ENCODE measurements at regions not wholly inside any gene's neighbourhood (a gene's known extent, or its start where the extent isn't known, plus 50 kb on each side); places are given as distances from the start of the nearest gene placed in this dataset.
"Not testable (repeated sequence)": the region's sequence is repeated elsewhere in the genome, so short reads cannot be mapped to it uniquely, and the experiment has no call there.

GRCh38 chr5:16987776-16988175 is 51.7 kb upstream of the MYO10 start:
- TF ChIP-seq POLR2AphosphoS5 (IDR thresholded peaks at IDR 0.05; ENCODE audit: low read depth) (no peak), SPI1 (IDR thresholded peaks at IDR 0.05; ENCODE audit: borderline replicate concordance, low read depth) (no peak), CTCF (IDR thresholded peaks at IDR 0.05; ENCODE audit: insufficient read depth, low read length) (no peak), GABPA (IDR thresholded peaks at IDR 0.05; ENCODE audit: low read depth) (no peak), REST (IDR thresholded peaks at IDR 0.05; ENCODE audit: insufficient replicate concordance, low read depth) (no peak)
- Histone ChIP-seq H3K4me3 (replicated peaks; ENCODE audit: insufficient read depth, low read length) (no peak overlapping the region), H3K27ac (replicated peaks) (no peak overlapping the region), H3K27me3 (ENCODE audit: insufficient read depth, poor library complexity, severe bottlenecking) (no peaks in the 10 kb centered on the region)
- DNase-seq (ENCODE audit: low read depth in 1 of 2, low spot score in 1 of 2) = no peak

GRCh38 chr5:16990817-16991520 is 54.9 kb upstream of the MYO10 start:
- H3K27me3 ChIP-seq (ENCODE audit: insufficient read depth, poor library complexity, severe bottlenecking); H3K27ac ChIP-seq (replicated peaks); H3K4me3 ChIP-seq (replicated peaks; ENCODE audit: insufficient read depth, low read length); DNase-seq (ENCODE audit: low read depth in 1 of 2, low spot score in 1 of 2): not testable (repeated sequence)

- no peak for TF ChIP-seq POLR2AphosphoS5 (IDR thresholded peaks at IDR 0.05; ENCODE audit: low read depth)
- no peak for TF ChIP-seq SPI1 (IDR thresholded peaks at IDR 0.05; ENCODE audit: borderline replicate concordance, low read depth)
- TF ChIP-seq CTCF (IDR thresholded peaks at IDR 0.05; ENCODE audit: insufficient read depth, low read length) = no peak
- no peak for TF ChIP-seq REST (IDR thresholded peaks at IDR 0.05; ENCODE audit: insufficient replicate concordance, low read depth)
- no peak for TF ChIP-seq GABPA (IDR thresholded peaks at IDR 0.05; ENCODE audit: low read depth)
- Histone ChIP-seq H3K27me3 (ENCODE audit: insufficient read depth, poor library complexity, severe bottlenecking) (no peaks in the 10 kb centered on the region), H3K4me3 (replicated peaks; ENCODE audit: insufficient read depth, low read length) (no peak overlapping the region), H3K27ac (replicated peaks) (no peak overlapping the region)
- DNase-seq (ENCODE audit: low read depth in 1 of 2, low spot score in 1 of 2) = no peak
Observed at GRCh38 chr5:16992006-16992405, 55.9 kb upstream of the MYO10 start.

- DNase-seq (ENCODE audit: low read depth in 1 of 2, low spot score in 1 of 2) = no peak
- TF ChIP-seq SPI1 (IDR thresholded peaks at IDR 0.05; ENCODE audit: borderline replicate concordance, low read depth) (no peak), POLR2AphosphoS5 (IDR thresholded peaks at IDR 0.05; ENCODE audit: low read depth) (no peak), GABPA (IDR thresholded peaks at IDR 0.05; ENCODE audit: low read depth) (no peak), REST (IDR thresholded peaks at IDR 0.05; ENCODE audit: insufficient replicate concordance, low read depth) (no peak), CTCF (IDR thresholded peaks at IDR 0.05; ENCODE audit: insufficient read depth, low read length) (no peak)
- Histone ChIP-seq H3K4me3 (replicated peaks; ENCODE audit: insufficient read depth, low read length) (no peak overlapping the region), H3K27me3 (ENCODE audit: insufficient read depth, poor library complexity, severe bottlenecking) (no peaks in the 10 kb centered on the region), H3K27ac (replicated peaks) (no peak overlapping the region)
Observed at GRCh38 chr5:16992444-16992843, 56.4 kb upstream of the MYO10 start.

Measured in HL-60 (cell line).